Breast epithelium (tissue), 4 donors: ENCODE measurements at regions not wholly inside any gene's neighbourhood (a gene's known extent, or its start where the extent isn't known, plus 50 kb on each side); places are given as distances from the start of the nearest gene placed in this dataset.

ENCODE experiments used
- DNase-seq, 2 donors: peaks; one replicate each; pipeline ENCODE4 v3.0.0-alpha.2; 2019; ENCODE audit warnings: low spot score in 2 of 2
- H3K27ac ChIP-seq, 2 donors: fragments of 200-600 bp; sonication (generic) in 1 of 2; one replicate each; pipeline ENCODE4 v1.5.1; 2016 to 2019; ENCODE audit warnings: mild to moderate bottlenecking in 1 of 2
- H3K27me3 ChIP-seq, 2 donors: fragments of 200-600 bp; sonication (generic) in 1 of 2; one replicate each; pipeline versions ENCODE4 v1.5.1 to v1.6.0; 2017 to 2019; ENCODE audit warnings: control low read depth in 1 of 2, mild to moderate bottlenecking in 1 of 2
- H3K36me3 ChIP-seq: fragments of 200-600 bp; one replicate; pipeline ENCODE4 v1.5.1; 2019
- H3K4me1 ChIP-seq, 2 donors: fragments of 200-600 bp; sonication (generic); one replicate each; pipeline ENCODE4 v1.5.1; 2016 to 2019; ENCODE audit warnings: control low read depth in 1 of 2
- H3K4me3 ChIP-seq, 3 donors: fragments of 200-600 bp; sonication (generic); 1 replicate in 2 of 3; 2 replicates in 1 of 3; pipeline ENCODE4 v1.5.1; 2016 to 2019; ENCODE audit warnings: mild to moderate bottlenecking in 3 of 3, moderate library complexity in 2 of 3
- H3K9me3 ChIP-seq, 2 donors: fragments of 200-600 bp; sonication (generic) in 1 of 2; one replicate each; pipeline ENCODE4 v1.5.1; 2016 to 2019; ENCODE audit warnings: control low read depth in 1 of 2
- CTCF ChIP-seq, 3 donors: fragments of 450-650 bp; IDR thresholded peaks; one replicate each; pipeline ENCODE4 v1.5.1; 2016 to 2017; ENCODE audit warnings: antibody characterized with exemption in 3 of 3, mild to moderate bottlenecking in 3 of 3, moderate library complexity in 3 of 3
- POLR2A ChIP-seq: fragments of 450-650 bp; IDR thresholded peaks from one replicate; pipeline ENCODE4 v1.6.1; 2016; ENCODE audit warnings: antibody characterized with exemption, mild to moderate bottlenecking, moderate library complexity
- POLR2AphosphoS5 ChIP-seq, 3 donors: sonication (generic); formaldehyde crosslinking; IDR thresholded peaks; one replicate each; pipeline ENCODE4 v1.6.1; 2017; ENCODE audit warnings: antibody characterized with exemption in 3 of 3
- intact Hi-C: fragments of 100-400 bp; cut with DNase I; formaldehyde crosslinking; loops from one replicate; pipeline ENCODE4 v1.15.1; 2023; ENCODE audit warnings: low total_unique reads

- no peak overlapping the region for H3K4me3 ChIP-seq
- H3K4me1 ChIP-seq, result no peaks in the 10 kb centered on the region
- no peak overlapping the region for H3K27ac ChIP-seq
- no peak for DNase-seq
- H3K36me3 ChIP-seq, result no peaks in the 10 kb centered on the region
- peaks cover 3 to 14% of the 10 kb centered on the region in 2 donors for H3K9me3 ChIP-seq
- intact Hi-C loops, result no loop called here
- TF ChIP-seq CTCF (IDR thresholded peaks at IDR 0.05), result no peak
- TF ChIP-seq POLR2AphosphoS5 (IDR thresholded peaks at IDR 0.05), result no peak
- TF ChIP-seq POLR2A, result no peak
- peaks cover 0 to 57% of the 10 kb centered on the region in 2 donors for H3K27me3 ChIP-seq
Measured at GRCh38 chr12:113609692-113610469, 138.2 kb upstream of the LHX5 start.

GRCh38 chr12:113604666-113605065 lies 133.0 kb upstream of the LHX5 start:
- TF ChIP-seq CTCF (IDR thresholded peaks at IDR 0.05) (no peak), POLR2AphosphoS5 (IDR thresholded peaks at IDR 0.05) (no peak), POLR2A (no peak)
- intact Hi-C loops, result no loop called here
- peaks cover 0 to 36% of the 10 kb centered on the region in 2 donors for H3K27me3 ChIP-seq

GRCh38 chr12:113601656-113602263 lies 130.1 kb upstream of the LHX5 start:
- Histone ChIP-seq H3K4me1 (no peaks in the 10 kb centered on the region), H3K9me3 (no peaks in the 10 kb centered on the region), H3K4me3 (no peak overlapping the region), H3K36me3 (no peaks in the 10 kb centered on the region), H3K27ac (no peak overlapping the region), H3K27me3 (peaks cover 0 to 34% of the 10 kb centered on the region in 2 donors)
- no peak for DNase-seq
- no peak for TF ChIP-seq POLR2AphosphoS5 (IDR thresholded peaks at IDR 0.05)
- no peak for TF ChIP-seq POLR2A
- no peak for TF ChIP-seq CTCF (IDR thresholded peaks at IDR 0.05)
- intact Hi-C loops, result no loop called here

More at GRCh38 chr12:113604666-113605065, 133.0 kb upstream of the LHX5 start:
- DNase-seq, result no peak
- Histone ChIP-seq H3K27ac (no peak overlapping the region), H3K9me3 (no peaks in the 10 kb centered on the region), H3K4me1 (no peaks in the 10 kb centered on the region), H3K4me3 (no peak overlapping the region), H3K36me3 (no peaks in the 10 kb centered on the region)

GRCh38 chr12:113598815-113599406 lies 127.2 kb upstream of the LHX5 start:
- no peak overlapping the region for H3K4me3 ChIP-seq
- no peaks in the 10 kb centered on the region for H3K36me3 ChIP-seq
- H3K9me3 ChIP-seq, result peaks cover 0 to 8% of the 10 kb centered on the region in 2 donors
- peaks cover 0 to 34% of the 10 kb centered on the region in 2 donors for H3K27me3 ChIP-seq
- H3K27ac ChIP-seq, result no peak overlapping the region
- no peak for TF ChIP-seq CTCF (IDR thresholded peaks at IDR 0.05)
- no peak for TF ChIP-seq POLR2AphosphoS5 (IDR thresholded peaks at IDR 0.05)
- no peak for TF ChIP-seq POLR2A
- intact Hi-C loops, result no loop called here
- no peaks in the 10 kb centered on the region for H3K4me1 ChIP-seq
- DNase-seq, result no peak

DNA sequence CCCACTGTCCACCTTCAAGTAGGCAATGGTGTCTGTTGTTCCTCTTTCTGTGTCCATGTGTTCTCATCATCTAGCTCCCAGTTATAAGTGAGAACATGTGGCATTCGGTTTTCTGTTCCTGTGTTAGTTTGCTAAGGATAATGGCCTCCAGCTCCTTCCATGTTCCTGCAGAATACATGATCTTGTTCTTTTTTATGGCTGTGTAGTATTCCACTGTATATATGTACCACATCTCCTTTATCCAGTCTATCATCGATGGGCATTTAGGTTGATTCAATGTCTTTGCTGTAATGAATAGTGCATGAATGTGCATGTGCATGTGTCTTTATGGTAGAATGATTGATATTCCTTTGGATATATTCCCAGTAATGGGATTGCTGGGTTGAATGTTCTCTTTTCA lies 123.3 kb upstream of the LHX5 start:
- H3K4me1 ChIP-seq, result no peaks in the 10 kb centered on the region
- no peak for DNase-seq
- peaks cover 0 to 8% of the 10 kb centered on the region in 2 donors for H3K9me3 ChIP-seq
- TF ChIP-seq POLR2A, result no peak
- no peak for TF ChIP-seq POLR2AphosphoS5 (IDR thresholded peaks at IDR 0.05)
- no peak for TF ChIP-seq CTCF (IDR thresholded peaks at IDR 0.05)
- H3K27ac ChIP-seq, result no peak overlapping the region
- no peaks in the 10 kb centered on the region for H3K36me3 ChIP-seq
- H3K4me3 ChIP-seq, result no peak overlapping the region
- intact Hi-C loops, result no loop called here
- peaks cover 0 to 38% of the 10 kb centered on the region in 2 donors for H3K27me3 ChIP-seq
